Neuronal stem cell (in vitro differentiated cells): ENCODE measurements at regions not wholly inside any gene's neighbourhood (a gene's known extent, or its start where the extent isn't known, plus 50 kb on each side); places are given as distances from the start of the nearest gene placed in this dataset.

Source experiments
- DNase-seq: peaks from one replicate; pipeline ENCODE4 v3.0.0-alpha.2; 2013; ENCODE audit warnings: low spot score
- H2AFZ ChIP-seq: one replicate; pipeline ENCODE4 v1.6.1; 2013; ENCODE audit warnings: mild to moderate bottlenecking, low read length, inconsistent platforms
- H2AK5ac ChIP-seq: 2 replicates; pipeline ENCODE4 v1.6.1; 2013; ENCODE audit warnings: low read depth, mild to moderate bottlenecking, inconsistent platforms, low read length, moderate library complexity, mixed read lengths
- H2BK120ac ChIP-seq: 2 replicates; pipeline ENCODE4 v1.6.1; 2013; ENCODE audit warnings: low read depth, mild to moderate bottlenecking, inconsistent platforms, low read length, moderate library complexity, mixed read lengths
- H2BK12ac ChIP-seq: one replicate; pipeline ENCODE4 v1.6.1; 2013; ENCODE audit warnings: low read length, inconsistent platforms
- H2BK15ac ChIP-seq: 2 replicates; pipeline ENCODE4 v1.6.1; 2013; ENCODE audit warnings: mild to moderate bottlenecking, low read length, inconsistent platforms, mixed read lengths
- H2BK5ac ChIP-seq: one replicate; pipeline ENCODE4 v1.6.1; 2013; ENCODE audit warnings: inconsistent platforms, mild to moderate bottlenecking, low read length, moderate library complexity
- H3K14ac ChIP-seq: one replicate; pipeline ENCODE4 v1.6.1; 2013; ENCODE audit warnings: low read length, inconsistent platforms
- H3K18ac ChIP-seq: 2 replicates; pipeline ENCODE4 v1.6.1; 2013; ENCODE audit warnings: low read length, inconsistent platforms
- H3K23ac ChIP-seq: 2 replicates; pipeline ENCODE4 v1.6.1; 2013; ENCODE audit warnings: low read depth, mild to moderate bottlenecking, mixed read lengths, low read length, inconsistent platforms; ENCODE audit not compliant: poor library complexity
- H3K27ac ChIP-seq: replicated peaks from 3 replicates; pipeline ENCODE4 v1.5.1; 2013; ENCODE audit warnings: low read length, inconsistent platforms
- H3K27me3 ChIP-seq, 3 experiments: 2 replicates each; pipeline ENCODE4 v1.6.1; 2013; ENCODE audit warnings: low read length in 3 of 3, mild to moderate bottlenecking in 2 of 3, inconsistent platforms in 1 of 3, low read depth in 1 of 3, mixed read lengths in 1 of 3, moderate library complexity in 1 of 3; ENCODE audit not compliant: control insufficient read depth in 3 of 3, insufficient read depth in 3 of 3
- H3K36me3 ChIP-seq, 2 donors: replicated peaks in 1 of 2; 2 replicates each; pipeline ENCODE4 v1.6.1; 2013; ENCODE audit warnings: low read length in 2 of 2; ENCODE audit not compliant: control insufficient read depth in 2 of 2, insufficient read depth in 2 of 2
- H3K4ac ChIP-seq: 2 replicates; pipeline ENCODE4 v1.6.1; 2013; ENCODE audit warnings: inconsistent platforms, mild to moderate bottlenecking, low read length, moderate library complexity
- H3K4me1 ChIP-seq, 2 donors: 1 replicate in 1 of 2; 2 replicates in 1 of 2; pipeline ENCODE4 v1.6.1; 2013; ENCODE audit warnings: low read length in 2 of 2, low read depth in 1 of 2; ENCODE audit not compliant: control insufficient read depth in 2 of 2, insufficient read depth in 1 of 2
- H3K4me2 ChIP-seq: one replicate; pipeline ENCODE4 v1.6.1; 2013; ENCODE audit warnings: mild to moderate bottlenecking, low read length, inconsistent platforms; ENCODE audit not compliant: insufficient read depth, poor library complexity, severe bottlenecking
- H3K4me3 ChIP-seq, 2 donors: 2 replicates each; pipeline ENCODE4 v1.5.1; 2013; ENCODE audit warnings: low read length in 2 of 2, mild to moderate bottlenecking in 2 of 2, inconsistent platforms in 1 of 2, moderate library complexity in 1 of 2
- H3K79me1 ChIP-seq: one replicate; pipeline ENCODE4 v1.6.1; 2013; ENCODE audit warnings: low read depth, mild to moderate bottlenecking, inconsistent platforms, low read length, moderate library complexity
- H3K9ac ChIP-seq: one replicate; pipeline ENCODE4 v1.6.1; 2013; ENCODE audit warnings: mild to moderate bottlenecking, low read depth, low read length, inconsistent platforms; ENCODE audit not compliant: poor library complexity
- H3K9me3 ChIP-seq, 2 donors: replicated peaks in 1 of 2; 2 replicates each; pipeline versions ENCODE3 to v1.6.1; 2013; ENCODE audit warnings: low read length in 2 of 2, mild to moderate bottlenecking in 2 of 2, inconsistent platforms in 1 of 2, low read depth in 1 of 2, mixed read lengths in 1 of 2, moderate library complexity in 1 of 2; ENCODE audit not compliant: control insufficient read depth in 2 of 2, insufficient read depth in 1 of 2
- H4K8ac ChIP-seq: one replicate; pipeline ENCODE4 v1.6.1; 2013; ENCODE audit warnings: low read depth, mild to moderate bottlenecking, inconsistent platforms, low read length, moderate library complexity
- H4K91ac ChIP-seq: one replicate; pipeline ENCODE4 v1.6.1; 2013; ENCODE audit warnings: low read length, low read depth, mild to moderate bottlenecking, inconsistent platforms; ENCODE audit not compliant: poor library complexity
- WGBS, 2 donors: extraction: QIAGEN DNeasy Blood & Tissue Kit; methylation state at CpG; one replicate each; pipeline ENCODE4 v1.1.7; 2013; ENCODE audit warnings: missing lambda C conversion rate in 2 of 2, mixed read lengths in 1 of 2; ENCODE audit not compliant: insufficient read length in 2 of 2, insufficient replicate concordance in 1 of 2; ENCODE audit errors: extremely low coverage in 2 of 2; 5-methylcytosine and 5-hydroxymethylcytosine counted together

DNA sequence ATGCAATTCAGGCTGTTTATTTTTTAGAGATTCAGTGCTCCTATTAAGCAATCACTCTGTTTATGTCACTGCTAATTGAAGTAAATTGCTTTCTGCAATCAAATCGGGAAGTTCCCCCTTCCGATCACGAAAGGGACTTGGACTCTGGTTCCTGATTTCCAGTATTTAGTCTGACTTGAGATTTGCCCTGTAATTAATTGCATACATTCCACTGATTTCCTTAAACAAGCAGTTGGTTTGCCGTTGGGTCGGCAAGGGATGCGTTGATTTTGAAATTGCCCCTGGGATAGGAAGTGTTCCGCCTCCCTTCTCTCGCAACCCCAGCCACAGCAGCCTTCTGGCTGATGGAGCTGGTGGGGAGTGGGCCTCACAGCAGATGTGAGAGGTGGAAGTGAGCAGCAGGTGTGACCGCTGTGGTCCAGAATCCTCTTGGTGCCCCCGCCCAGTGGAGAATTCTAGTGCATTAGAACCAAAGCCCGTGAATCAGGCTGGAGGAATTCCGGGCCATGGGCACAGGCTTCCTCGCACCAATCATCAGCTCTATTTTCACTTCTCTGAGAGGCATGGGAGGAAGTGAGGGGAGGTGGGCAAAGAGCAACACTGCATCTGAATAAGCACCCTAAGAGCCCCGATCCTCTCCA lies 102.5 kb downstream of the SPRY4 start:
- Histone ChIP-seq H3K4ac (no peak overlapping the region), H4K8ac (no peak overlapping the region), H3K36me3 (no peaks in the 10 kb centered on the region), H4K91ac (no peak overlapping the region), H2BK12ac (no peak overlapping the region), H2BK15ac (peak overlapping the region; percentile 40), H3K4me2 (no peak overlapping the region), H3K4me3 (no peak overlapping the region), H3K79me1 (no peaks in the 10 kb centered on the region), H3K23ac (no peak overlapping the region), H3K4me1 (peaks cover 5 to 23% of the 10 kb centered on the region in 2 donors), H2AFZ (peak overlapping the region; percentile 60), H2BK5ac (peak overlapping the region; percentile 4), H3K14ac (no peak overlapping the region), H3K9me3 (peaks cover 0 to under 1% of the 10 kb centered on the region in 2 donors), H2AK5ac (no peak overlapping the region), H3K27me3 (no peaks in the 10 kb centered on the region), H3K18ac (no peak overlapping the region), H3K9ac (no peak overlapping the region), H2BK120ac (no peak overlapping the region), H3K27ac (no peak overlapping the region)
- no peak for DNase-seq
- WGBS, 2 donors, result no CpG with 5 or more reads among the region's 14 CpGs

- Histone ChIP-seq H2AK5ac (no peak overlapping the region), H2BK12ac (no peak overlapping the region), H3K36me3 (no peaks in the 10 kb centered on the region), H3K27me3 (no peaks in the 10 kb centered on the region), H3K4ac (no peak overlapping the region), H2BK5ac (no peak overlapping the region), H2BK120ac (no peak overlapping the region), H3K9ac (no peak overlapping the region), H3K79me1 (no peaks in the 10 kb centered on the region), H3K23ac (no peak overlapping the region), H4K8ac (no peak overlapping the region), H3K27ac (no peak overlapping the region), H3K14ac (no peak overlapping the region), H3K18ac (no peak overlapping the region), H2AFZ (peak overlapping the region; percentile 66), H3K9me3 (no peaks in the 10 kb centered on the region), H3K4me3 (no peak overlapping the region), H3K4me2 (no peak overlapping the region), H4K91ac (no peak overlapping the region), H2BK15ac (no peak overlapping the region), H3K4me1 (peaks cover 6 to 24% of the 10 kb centered on the region in 2 donors)
- no CpG with 5 or more reads among the region's 11 CpGs for WGBS, 2 donors
- no peak for DNase-seq
Measured at GRCh38 chr5:142221091-142221860, 103.5 kb downstream of the SPRY4 start.

DNA sequence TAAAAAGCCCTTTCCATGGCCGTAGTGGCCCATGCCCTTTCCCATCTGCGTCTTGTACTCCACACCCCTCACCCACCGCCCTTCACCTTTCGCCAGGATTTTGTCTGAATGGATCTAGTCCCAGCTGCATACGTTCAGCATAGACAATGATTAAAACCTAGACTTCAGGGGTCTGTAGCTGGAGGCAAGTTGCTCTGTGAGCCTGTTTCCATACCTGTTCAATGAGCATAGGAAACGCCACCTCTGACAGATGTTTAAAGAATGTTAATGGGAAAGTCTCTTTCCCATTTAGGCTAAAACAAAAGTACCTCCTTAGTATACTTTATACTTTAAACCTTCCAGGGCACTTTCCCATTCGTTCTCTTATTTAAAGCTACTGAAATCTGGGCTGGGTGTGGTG lies 105.7 kb downstream of the SPRY4 start:
- no peak overlapping the region for H2AK5ac ChIP-seq
- no peak overlapping the region for H2BK15ac ChIP-seq
- WGBS, 2 donors, result no CpG with 5 or more reads among the region's 7 CpGs
- H4K91ac ChIP-seq, result no peak overlapping the region
- no peak overlapping the region for H2BK5ac ChIP-seq
- H3K27me3 ChIP-seq, result no peaks in the 10 kb centered on the region
- H2BK120ac ChIP-seq, result no peak overlapping the region
- no peak overlapping the region for H3K4ac ChIP-seq
- H3K9ac ChIP-seq, result no peak overlapping the region
- H3K18ac ChIP-seq, result no peak overlapping the region
- H3K23ac ChIP-seq, result no peak overlapping the region
- peaks cover 2 to 19% of the 10 kb centered on the region in 2 donors for H3K4me1 ChIP-seq
- H3K9me3 ChIP-seq, result no peaks in the 10 kb centered on the region
- no peaks in the 10 kb centered on the region for H3K36me3 ChIP-seq
- DNase-seq, result no peak
- H3K4me2 ChIP-seq, result no peak overlapping the region
- no peak overlapping the region for H3K4me3 ChIP-seq
- H2AFZ ChIP-seq, result no peak overlapping the region
- no peak overlapping the region for H4K8ac ChIP-seq
- H2BK12ac ChIP-seq, result no peak overlapping the region
- no peaks in the 10 kb centered on the region for H3K79me1 ChIP-seq
- no peak overlapping the region for H3K14ac ChIP-seq
- H3K27ac ChIP-seq, result no peak overlapping the region

GRCh38 chr5:142216931-142217330 lies 107.9 kb downstream of the SPRY4 start:
- H2BK12ac ChIP-seq, result no peak overlapping the region
- no peak overlapping the region for H4K91ac ChIP-seq
- H3K36me3 ChIP-seq, result no peaks in the 10 kb centered on the region
- no peaks in the 10 kb centered on the region for H3K9me3 ChIP-seq
- no peak overlapping the region for H2BK15ac ChIP-seq
- no peak overlapping the region for H3K4ac ChIP-seq
- H3K9ac ChIP-seq, result no peak overlapping the region
- H2BK5ac ChIP-seq, result no peak overlapping the region
- no peak overlapping the region for H2AFZ ChIP-seq
- WGBS, 2 donors, result no CpG with 5 or more reads among the region's 3 CpGs
- no peak overlapping the region for H2BK120ac ChIP-seq
- no peak overlapping the region for H3K23ac ChIP-seq
- no peak overlapping the region for H3K27ac ChIP-seq
- H3K18ac ChIP-seq, result no peak overlapping the region
- H3K4me2 ChIP-seq, result no peak overlapping the region
- H3K4me1 ChIP-seq, result peaks cover 2 to 19% of the 10 kb centered on the region in 2 donors
- H3K14ac ChIP-seq, result no peak overlapping the region
- no peak overlapping the region for H2AK5ac ChIP-seq
- no peak overlapping the region for H3K4me3 ChIP-seq
- H3K27me3 ChIP-seq, result no peaks in the 10 kb centered on the region
- no peak for DNase-seq
- no peak overlapping the region for H4K8ac ChIP-seq
- H3K79me1 ChIP-seq, result no peaks in the 10 kb centered on the region
